WTC11 (cell line): ENCODE measurements at regions not wholly inside any gene's neighbourhood (a gene's known extent, or its start where the extent isn't known, plus 50 kb on each side); places are given as distances from the start of the nearest gene placed in this dataset.

Experiments used
- ATAC-seq: fragments of 200-7000 bp; cut with Tn5 transposase; 2 replicates; pipeline ENCODE4 v1.10.0; 2021; ENCODE audit warnings: mild to moderate bottlenecking, moderate library complexity
- CTCF ChIA-PET: fragments of 300-600 bp; sonication (Branson Sonifier 250); formaldehyde crosslinking; loops from one replicate; lab custom pipeline; 2021; ENCODE audit warnings: antibody characterized with exemption; lab: Charles Lee
- POLR2A ChIA-PET: fragments of 350-600 bp; sonication (Branson Sonifier 250); formaldehyde crosslinking; loops from one replicate; lab custom pipeline; 2021; ENCODE audit warnings: antibody characterized with exemption; lab: Charles Lee
- DNase-seq: peaks from one replicate; pipeline ENCODE4 v3.0.0; 2021; ENCODE audit warnings: low spot score
- H3K27ac Mint-ChIP-seq: 2 replicates; pipeline ENCODE4 v1.8.0; 2021; ENCODE audit warnings: mixed read lengths
- H3K27me3 Mint-ChIP-seq: 2 replicates; pipeline ENCODE4 v1.8.0; 2021; ENCODE audit warnings: low read depth, mild to moderate bottlenecking, moderate library complexity, mixed read lengths
- H3K36me3 Mint-ChIP-seq: 2 replicates; pipeline ENCODE4 v1.8.0; 2021; ENCODE audit warnings: mixed read lengths
- H3K4me1 Mint-ChIP-seq: 2 replicates; pipeline ENCODE4 v1.8.0; 2022; ENCODE audit warnings: mixed read lengths
- H3K4me3 Mint-ChIP-seq: 2 replicates; pipeline ENCODE4 v1.8.0; 2021; ENCODE audit warnings: mild to moderate bottlenecking, moderate library complexity, mixed read lengths
- H3K9me3 Mint-ChIP-seq: 2 replicates; pipeline ENCODE4 v1.8.0; 2021; ENCODE audit warnings: mixed read lengths
- ATF6 ChIP-seq: sonication (generic); formaldehyde crosslinking; IDR thresholded peaks from 2 replicates; pipeline ENCODE4 v1.8.1; 2023; ENCODE audit warnings: mild to moderate bottlenecking, missing genetic modification reagents
- CDX4 ChIP-seq: fragments of 250-450 bp; sonication (Bioruptor Pico); IDR thresholded peaks from 2 replicates; pipeline ENCODE4 v1.9.0; 2021; ENCODE audit warnings: moderate library complexity, mild to moderate bottlenecking, inconsistent platforms, borderline replicate concordance
- CREB1 ChIP-seq: sonication (generic); formaldehyde crosslinking; IDR thresholded peaks from 2 replicates; pipeline ENCODE4 v1.8.0; 2023; ENCODE audit warnings: mild to moderate bottlenecking, missing genetic modification reagents
- E2F4 ChIP-seq: sonication (generic); formaldehyde crosslinking; IDR thresholded peaks from 2 replicates; pipeline ENCODE4 v1.8.1; 2022; ENCODE audit warnings: low read depth, mild to moderate bottlenecking, moderate library complexity, missing genetic modification reagents, borderline replicate concordance
- ETV6 ChIP-seq: sonication (generic); formaldehyde crosslinking; IDR thresholded peaks from 2 replicates; pipeline ENCODE4 v1.8.1; 2022; ENCODE audit warnings: mild to moderate bottlenecking, missing genetic modification reagents
- GTF2I ChIP-seq: fragments of 250-450 bp; sonication (Bioruptor Pico); conservative IDR thresholded peaks from 2 replicates; pipeline ENCODE4 v1.4.0; 2021; ENCODE audit warnings: mild to moderate bottlenecking
- KAT7 ChIP-seq: sonication (generic); formaldehyde crosslinking; IDR thresholded peaks from 2 replicates; pipeline ENCODE4 v1.8.1; 2023; ENCODE audit warnings: missing genetic modification reagents, mild to moderate bottlenecking, borderline replicate concordance
- PREB ChIP-seq: sonication (generic); formaldehyde crosslinking; IDR thresholded peaks from 2 replicates; pipeline ENCODE4 v1.8.1; 2022; ENCODE audit warnings: mild to moderate bottlenecking, missing genetic modification reagents, moderate library complexity, borderline replicate concordance
- PRRX2 ChIP-seq: fragments of 250-450 bp; sonication (Bioruptor Pico); IDR thresholded peaks from 2 replicates; pipeline ENCODE4 v1.8.0; 2021; ENCODE audit warnings: mild to moderate bottlenecking
- TP53 ChIP-seq: sonication (generic); formaldehyde crosslinking; IDR thresholded peaks from 2 replicates; pipeline ENCODE4 v1.8.1; 2023; ENCODE audit warnings: mild to moderate bottlenecking, missing genetic modification reagents
- USF1 ChIP-seq: sonication (generic); formaldehyde crosslinking; IDR thresholded peaks from 2 replicates; pipeline ENCODE4 v1.8.0; 2022; ENCODE audit warnings: mild to moderate bottlenecking, missing genetic modification reagents
- USF2 ChIP-seq: sonication (generic); formaldehyde crosslinking; IDR thresholded peaks from 2 replicates; pipeline ENCODE4 v1.8.1; 2023; ENCODE audit warnings: mild to moderate bottlenecking, missing genetic modification reagents, moderate library complexity
- ZNF317 ChIP-seq: sonication (generic); formaldehyde crosslinking; IDR thresholded peaks from 2 replicates; pipeline ENCODE4 v1.8.1; 2023; ENCODE audit warnings: low read depth, mild to moderate bottlenecking, moderate library complexity, missing genetic modification reagents, borderline replicate concordance
- ZNF396 ChIP-seq: fragments of 250-450 bp; sonication (Bioruptor Pico); IDR thresholded peaks from 2 replicates; pipeline ENCODE4 v1.8.0; 2021; ENCODE audit warnings: mild to moderate bottlenecking, moderate library complexity, borderline replicate concordance
- ZNF416 ChIP-seq: fragments of 250-450 bp; sonication (Bioruptor Pico); IDR thresholded peaks from 2 replicates; pipeline ENCODE4 v1.9.0; 2021; ENCODE audit warnings: mild to moderate bottlenecking, inconsistent platforms
- TF ChIP-seq, protein P1 (sequence below): sonication (generic); formaldehyde crosslinking; IDR thresholded peaks from 2 replicates; pipeline ENCODE4 v1.8.0; 2022; ENCODE audit warnings: mild to moderate bottlenecking, missing genetic modification reagents
- TF ChIP-seq, protein P2 (sequence below): sonication (generic); formaldehyde crosslinking; IDR thresholded peaks from 2 replicates; pipeline ENCODE4 v1.8.0; 2023; ENCODE audit warnings: missing genetic modification reagents
- TF ChIP-seq, protein P3 (sequence below): sonication (generic); formaldehyde crosslinking; IDR thresholded peaks from 2 replicates; pipeline ENCODE4 v1.8.1; 2023; ENCODE audit warnings: mild to moderate bottlenecking, missing genetic modification reagents, borderline replicate concordance

DNA sequence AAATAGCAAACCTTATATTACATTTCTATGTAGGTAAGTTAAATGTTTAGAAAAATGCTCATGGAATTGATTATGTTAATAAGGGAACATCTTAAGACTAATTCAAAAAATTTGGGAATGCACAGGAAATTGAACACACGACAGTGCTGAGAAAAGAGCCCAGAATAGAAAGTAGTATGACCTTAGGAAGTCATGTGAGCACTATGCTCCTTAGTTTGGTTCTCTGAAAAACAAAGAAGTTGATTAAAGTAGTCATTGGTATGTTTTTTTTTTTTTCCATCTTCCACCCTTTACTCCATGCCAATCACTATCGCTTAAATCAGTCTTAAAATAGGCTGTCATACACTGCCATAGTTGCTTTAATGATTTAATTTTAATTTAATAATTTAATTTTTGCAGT lies 242.9 kb downstream of the ANKRD7 start (continued):
- no peak for TF ChIP-seq ATF6 (CRISPR knock-in tag)

DNA sequence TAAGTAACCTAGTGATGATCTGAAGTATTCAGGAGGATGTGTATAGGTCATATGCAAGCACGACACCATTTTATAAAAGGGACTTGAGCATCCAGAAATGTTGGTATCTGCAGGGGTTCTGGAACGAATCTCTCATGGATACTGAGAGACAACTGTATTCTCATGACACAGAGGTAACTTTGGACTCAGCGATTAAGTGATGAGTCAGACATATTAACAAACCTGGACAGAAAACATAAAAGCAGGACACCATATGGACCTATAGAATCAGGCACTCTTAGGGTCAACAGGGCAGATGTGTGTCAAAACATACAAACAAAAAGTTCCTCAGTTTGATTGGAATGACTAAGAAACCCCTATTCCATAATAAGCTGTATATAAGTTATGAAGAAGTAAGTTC lies 248.1 kb downstream of the ANKRD7 start:
- DNase-seq, result no peak
- CTCF ChIA-PET, result no interaction called here
- POLR2A ChIA-PET, result no interaction called here
- Mint-ChIP-seq H3K4me1 (peaks cover 4% of the 10 kb centered on the region), H3K4me3 (no peak overlapping the region), H3K36me3 (no peaks in the 10 kb centered on the region), H3K27ac (no peak overlapping the region), H3K27me3 (no peaks in the 10 kb centered on the region), H3K9me3 (no peaks in the 10 kb centered on the region)
- ATAC-seq, result no peak
- TF ChIP-seq, protein P1, sequence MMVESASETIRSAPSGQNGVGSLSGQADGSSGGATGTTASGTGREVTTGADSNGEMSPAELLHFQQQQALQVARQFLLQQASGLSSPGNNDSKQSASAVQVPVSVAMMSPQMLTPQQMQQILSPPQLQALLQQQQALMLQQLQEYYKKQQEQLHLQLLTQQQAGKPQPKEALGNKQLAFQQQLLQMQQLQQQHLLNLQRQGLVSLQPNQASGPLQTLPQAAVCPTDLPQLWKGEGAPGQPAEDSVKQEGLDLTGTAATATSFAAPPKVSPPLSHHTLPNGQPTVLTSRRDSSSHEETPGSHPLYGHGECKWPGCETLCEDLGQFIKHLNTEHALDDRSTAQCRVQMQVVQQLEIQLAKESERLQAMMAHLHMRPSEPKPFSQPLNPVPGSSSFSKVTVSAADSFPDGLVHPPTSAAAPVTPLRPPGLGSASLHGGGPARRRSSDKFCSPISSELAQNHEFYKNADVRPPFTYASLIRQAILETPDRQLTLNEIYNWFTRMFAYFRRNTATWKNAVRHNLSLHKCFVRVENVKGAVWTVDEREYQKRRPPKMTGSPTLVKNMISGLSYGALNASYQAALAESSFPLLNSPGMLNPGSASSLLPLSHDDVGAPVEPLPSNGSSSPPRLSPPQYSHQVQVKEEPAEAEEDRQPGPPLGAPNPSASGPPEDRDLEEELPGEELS, result no peak

GRCh38 chr7:118473271-118473670 lies 248.8 kb downstream of the ANKRD7 start:
- Mint-ChIP-seq H3K4me3 (no peak overlapping the region), H3K4me1 (peaks cover 4% of the 10 kb centered on the region), H3K27me3 (no peaks in the 10 kb centered on the region), H3K27ac (no peak overlapping the region), H3K36me3 (no peaks in the 10 kb centered on the region), H3K9me3 (no peaks in the 10 kb centered on the region)
- no peak for ATAC-seq
- POLR2A ChIA-PET, result no interaction called here
- CTCF ChIA-PET, result no interaction called here
- TF ChIP-seq, protein P2, sequence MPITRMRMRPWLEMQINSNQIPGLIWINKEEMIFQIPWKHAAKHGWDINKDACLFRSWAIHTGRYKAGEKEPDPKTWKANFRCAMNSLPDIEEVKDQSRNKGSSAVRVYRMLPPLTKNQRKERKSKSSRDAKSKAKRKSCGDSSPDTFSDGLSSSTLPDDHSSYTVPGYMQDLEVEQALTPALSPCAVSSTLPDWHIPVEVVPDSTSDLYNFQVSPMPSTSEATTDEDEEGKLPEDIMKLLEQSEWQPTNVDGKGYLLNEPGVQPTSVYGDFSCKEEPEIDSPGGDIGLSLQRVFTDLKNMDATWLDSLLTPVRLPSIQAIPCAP (CRISPR knock-in tag), result no peak
- TF ChIP-seq ZNF317 (CRISPR knock-in tag) (no peak), ZNF416 (no peak), PREB (no peak), KAT7 (CRISPR knock-in tag) (no peak), ETV6 (CRISPR knock-in tag) (no peak), ZNF396 (no peak), GTF2I (CRISPR knock-in tag) (no peak), E2F4 (CRISPR knock-in tag) (no peak), CDX4 (no peak)
- no peak for DNase-seq

- H3K27ac Mint-ChIP-seq, result no peak overlapping the region
- H3K27me3 Mint-ChIP-seq, result no peaks in the 10 kb centered on the region
- ChIA-PET POLR2A (no interaction called here), CTCF (no interaction called here)
- peaks cover 3% of the 10 kb centered on the region for H3K36me3 Mint-ChIP-seq
- ATAC-seq (no peak), DNase-seq (no peak)
- H3K9me3 Mint-ChIP-seq, result peaks cover 14% of the 10 kb centered on the region
- no peak overlapping the region for H3K4me3 Mint-ChIP-seq
- H3K4me1 Mint-ChIP-seq, result peaks cover 3% of the 10 kb centered on the region
- TF ChIP-seq USF2 (CRISPR knock-in tag) (no peak), PRRX2 (CRISPR knock-in tag) (no peak), CREB1 (CRISPR knock-in tag) (no peak), TP53 (CRISPR knock-in tag) (no peak), USF1 (CRISPR knock-in tag) (no peak)
- TF ChIP-seq, protein P3, sequence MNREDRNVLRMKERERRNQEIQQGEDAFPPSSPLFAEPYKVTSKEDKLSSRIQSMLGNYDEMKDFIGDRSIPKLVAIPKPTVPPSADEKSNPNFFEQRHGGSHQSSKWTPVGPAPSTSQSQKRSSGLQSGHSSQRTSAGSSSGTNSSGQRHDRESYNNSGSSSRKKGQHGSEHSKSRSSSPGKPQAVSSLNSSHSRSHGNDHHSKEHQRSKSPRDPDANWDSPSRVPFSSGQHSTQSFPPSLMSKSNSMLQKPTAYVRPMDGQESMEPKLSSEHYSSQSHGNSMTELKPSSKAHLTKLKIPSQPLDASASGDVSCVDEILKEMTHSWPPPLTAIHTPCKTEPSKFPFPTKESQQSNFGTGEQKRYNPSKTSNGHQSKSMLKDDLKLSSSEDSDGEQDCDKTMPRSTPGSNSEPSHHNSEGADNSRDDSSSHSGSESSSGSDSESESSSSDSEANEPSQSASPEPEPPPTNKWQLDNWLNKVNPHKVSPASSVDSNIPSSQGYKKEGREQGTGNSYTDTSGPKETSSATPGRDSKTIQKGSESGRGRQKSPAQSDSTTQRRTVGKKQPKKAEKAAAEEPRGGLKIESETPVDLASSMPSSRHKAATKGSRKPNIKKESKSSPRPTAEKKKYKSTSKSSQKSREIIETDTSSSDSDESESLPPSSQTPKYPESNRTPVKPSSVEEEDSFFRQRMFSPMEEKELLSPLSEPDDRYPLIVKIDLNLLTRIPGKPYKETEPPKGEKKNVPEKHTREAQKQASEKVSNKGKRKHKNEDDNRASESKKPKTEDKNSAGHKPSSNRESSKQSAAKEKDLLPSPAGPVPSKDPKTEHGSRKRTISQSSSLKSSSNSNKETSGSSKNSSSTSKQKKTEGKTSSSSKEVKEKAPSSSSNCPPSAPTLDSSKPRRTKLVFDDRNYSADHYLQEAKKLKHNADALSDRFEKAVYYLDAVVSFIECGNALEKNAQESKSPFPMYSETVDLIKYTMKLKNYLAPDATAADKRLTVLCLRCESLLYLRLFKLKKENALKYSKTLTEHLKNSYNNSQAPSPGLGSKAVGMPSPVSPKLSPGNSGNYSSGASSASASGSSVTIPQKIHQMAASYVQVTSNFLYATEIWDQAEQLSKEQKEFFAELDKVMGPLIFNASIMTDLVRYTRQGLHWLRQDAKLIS (CRISPR knock-in tag), result no peak
These were observed 251.5 kb downstream of the ANKRD7 start for GRCh38 chr7:118476036-118476435.
